ENCODE measurements at regions not wholly inside any gene's neighbourhood (a gene's known extent, or its start where the extent isn't known, plus 50 kb on each side); places are given as distances from the start of the nearest gene placed in this dataset.
"Not testable (repeated sequence)": the region's sequence is repeated elsewhere in the genome, so short reads cannot be mapped to it uniquely, and the experiment has no call there.

- no peak for DNase-seq
Observed at GRCh38 chr12:46884362-46884761, 58.6 kb upstream of the SLC38A4 start.

- DNase-seq: no peak
Observed at GRCh38 chr12:46886541-46887041, 60.8 kb upstream of the SLC38A4 start.

- no peak for DNase-seq
Observed at GRCh38 chr12:46887870-46888269, 62.1 kb upstream of the SLC38A4 start.

GRCh38 chr12:46888568-46888967 is 62.8 kb upstream of the SLC38A4 start:
- DNase-seq: no peak

GRCh38 chr12:46891306-46891705 is 65.5 kb upstream of the SLC38A4 start:
- no peak for DNase-seq

GRCh38 chr12:46892034-46892705 is 66.4 kb upstream of the SLC38A4 start:
- DNase-seq: no peak

- no peak for DNase-seq
Observed at GRCh38 chr12:46892887-46893286, 67.1 kb upstream of the SLC38A4 start.

- DNase-seq: no peak
Observed at GRCh38 chr12:46893434-46893833, 67.6 kb upstream of the SLC38A4 start.

- DNase-seq: no peak
Observed at GRCh38 chr12:46895726-46896125, 69.9 kb upstream of the SLC38A4 start.

- no peak for DNase-seq
Observed at GRCh38 chr12:46896680-46897079, 70.9 kb upstream of the SLC38A4 start.

- DNase-seq: no peak
Observed at GRCh38 chr12:46898152-46898931, 72.5 kb upstream of the SLC38A4 start.

GRCh38 chr12:46898989-46899388 is 73.2 kb upstream of the SLC38A4 start:
- no peak for DNase-seq

GRCh38 chr12:46900734-46901463 is 75.1 kb upstream of the SLC38A4 start:
- no peak for DNase-seq

GRCh38 chr12:46901464-46902205 is 75.8 kb upstream of the SLC38A4 start:
- DNase-seq: no peak

GRCh38 chr12:46903058-46903457 is 77.3 kb upstream of the SLC38A4 start:
- no peak for DNase-seq

- DNase-seq: no peak
Observed at GRCh38 chr12:46904406-46905238, 78.8 kb upstream of the SLC38A4 start.

GRCh38 chr12:46905239-46905627 is 79.4 kb upstream of the SLC38A4 start:
- not testable (repeated sequence) for DNase-seq

- no peak for DNase-seq
Observed at GRCh38 chr12:46907791-46908190, 82.0 kb upstream of the SLC38A4 start.

- DNase-seq: no peak
Observed at GRCh38 chr12:46908236-46908935, 82.6 kb upstream of the SLC38A4 start.

GRCh38 chr12:46908936-46909635 is 83.3 kb upstream of the SLC38A4 start:
- no peak for DNase-seq

GRCh38 chr12:46910830-46911229 is 85.0 kb upstream of the SLC38A4 start:
- DNase-seq: no peak
